Neural progenitor cell (in vitro differentiated cells): ENCODE measurements at regions not wholly inside any gene's neighbourhood (a gene's known extent, or its start where the extent isn't known, plus 50 kb on each side); places are given as distances from the start of the nearest gene placed in this dataset.

Experiments
- EZH2 ChIP-seq: fragments of 200-600 bp; sonication (generic); IDR thresholded peaks from 2 replicates; pipeline ENCODE4 v1.6.1; 2017; ENCODE audit warnings: antibody characterized with exemption, mild to moderate bottlenecking, moderate library complexity
- TF ChIP-seq, protein P1 (sequence below): fragments of 200-600 bp; sonication (generic); IDR thresholded peaks from 2 replicates; pipeline ENCODE4 v1.5.1; 2017; ENCODE audit warnings: antibody characterized with exemption, mild to moderate bottlenecking

DNA sequence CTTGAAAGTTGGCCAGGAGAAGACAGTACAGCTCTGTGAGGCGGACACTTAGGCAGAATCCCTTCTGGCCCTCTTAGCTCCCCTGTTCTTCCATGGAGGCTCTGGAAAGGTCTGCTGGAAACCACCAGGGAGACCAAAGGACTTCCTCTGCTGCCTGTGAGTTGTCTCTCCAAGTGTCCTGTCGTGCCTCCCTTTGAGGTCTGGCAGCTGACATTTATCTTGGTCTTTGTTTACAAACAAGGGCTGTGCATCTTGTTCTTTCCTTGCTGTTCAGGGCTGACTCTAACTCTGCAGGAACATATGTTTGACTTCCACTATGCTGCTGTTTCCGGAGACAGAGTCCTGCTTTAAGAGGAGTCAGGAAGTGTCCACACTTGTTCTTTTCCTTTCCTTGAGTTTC, 159.9 kb upstream of the FRMD6 start:
- TF ChIP-seq, protein P1, sequence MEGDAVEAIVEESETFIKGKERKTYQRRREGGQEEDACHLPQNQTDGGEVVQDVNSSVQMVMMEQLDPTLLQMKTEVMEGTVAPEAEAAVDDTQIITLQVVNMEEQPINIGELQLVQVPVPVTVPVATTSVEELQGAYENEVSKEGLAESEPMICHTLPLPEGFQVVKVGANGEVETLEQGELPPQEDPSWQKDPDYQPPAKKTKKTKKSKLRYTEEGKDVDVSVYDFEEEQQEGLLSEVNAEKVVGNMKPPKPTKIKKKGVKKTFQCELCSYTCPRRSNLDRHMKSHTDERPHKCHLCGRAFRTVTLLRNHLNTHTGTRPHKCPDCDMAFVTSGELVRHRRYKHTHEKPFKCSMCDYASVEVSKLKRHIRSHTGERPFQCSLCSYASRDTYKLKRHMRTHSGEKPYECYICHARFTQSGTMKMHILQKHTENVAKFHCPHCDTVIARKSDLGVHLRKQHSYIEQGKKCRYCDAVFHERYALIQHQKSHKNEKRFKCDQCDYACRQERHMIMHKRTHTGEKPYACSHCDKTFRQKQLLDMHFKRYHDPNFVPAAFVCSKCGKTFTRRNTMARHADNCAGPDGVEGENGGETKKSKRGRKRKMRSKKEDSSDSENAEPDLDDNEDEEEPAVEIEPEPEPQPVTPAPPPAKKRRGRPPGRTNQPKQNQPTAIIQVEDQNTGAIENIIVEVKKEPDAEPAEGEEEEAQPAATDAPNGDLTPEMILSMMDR = no peak
- no peak for TF ChIP-seq EZH2
